DND-41 (cell line): ENCODE measurements at regions not wholly inside any gene's neighbourhood (a gene's known extent, or its start where the extent isn't known, plus 50 kb on each side); places are given as distances from the start of the nearest gene placed in this dataset.

Source experiments
- EZH2 ChIP-seq: IDR thresholded peaks from 3 replicates; pipeline ENCODE4 v1.6.1; 2012; ENCODE audit warnings: borderline replicate concordance, low read depth, mild to moderate bottlenecking, moderate library complexity, low read length, inconsistent platforms; ENCODE audit not compliant: severe bottlenecking
- TF ChIP-seq, protein P1 (sequence below): IDR thresholded peaks from 2 replicates; pipeline ENCODE4 v1.5.1; 2012; ENCODE audit warnings: borderline replicate concordance, low read length, moderate library complexity, mild to moderate bottlenecking; ENCODE audit not compliant: poor library complexity, severe bottlenecking; ENCODE audit errors: extremely low read depth

DNA sequence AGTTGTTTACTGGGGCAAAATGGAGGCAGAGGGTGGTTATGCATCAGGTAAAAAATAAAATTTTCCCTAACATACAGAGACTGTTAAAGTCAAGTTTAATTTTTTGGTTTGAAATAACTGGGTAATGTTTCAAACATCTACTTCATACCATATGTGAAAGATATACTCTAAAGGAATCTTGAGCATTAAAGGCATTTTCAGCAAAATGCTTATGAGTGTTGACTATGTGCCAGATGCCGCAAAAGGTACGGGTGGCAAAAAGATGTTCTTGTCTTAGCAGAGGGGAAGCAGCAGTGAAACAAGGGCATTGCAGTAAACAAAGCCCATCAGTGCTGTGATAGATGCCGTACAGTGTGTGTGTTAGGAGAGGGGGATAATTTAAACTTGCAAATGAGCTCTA is 263.1 kb upstream of the ID2 start:
- TF ChIP-seq, protein P1, sequence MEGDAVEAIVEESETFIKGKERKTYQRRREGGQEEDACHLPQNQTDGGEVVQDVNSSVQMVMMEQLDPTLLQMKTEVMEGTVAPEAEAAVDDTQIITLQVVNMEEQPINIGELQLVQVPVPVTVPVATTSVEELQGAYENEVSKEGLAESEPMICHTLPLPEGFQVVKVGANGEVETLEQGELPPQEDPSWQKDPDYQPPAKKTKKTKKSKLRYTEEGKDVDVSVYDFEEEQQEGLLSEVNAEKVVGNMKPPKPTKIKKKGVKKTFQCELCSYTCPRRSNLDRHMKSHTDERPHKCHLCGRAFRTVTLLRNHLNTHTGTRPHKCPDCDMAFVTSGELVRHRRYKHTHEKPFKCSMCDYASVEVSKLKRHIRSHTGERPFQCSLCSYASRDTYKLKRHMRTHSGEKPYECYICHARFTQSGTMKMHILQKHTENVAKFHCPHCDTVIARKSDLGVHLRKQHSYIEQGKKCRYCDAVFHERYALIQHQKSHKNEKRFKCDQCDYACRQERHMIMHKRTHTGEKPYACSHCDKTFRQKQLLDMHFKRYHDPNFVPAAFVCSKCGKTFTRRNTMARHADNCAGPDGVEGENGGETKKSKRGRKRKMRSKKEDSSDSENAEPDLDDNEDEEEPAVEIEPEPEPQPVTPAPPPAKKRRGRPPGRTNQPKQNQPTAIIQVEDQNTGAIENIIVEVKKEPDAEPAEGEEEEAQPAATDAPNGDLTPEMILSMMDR: no peak
- no peak for TF ChIP-seq EZH2
